Activated CD4-positive, alpha-beta T cell treated with anti-CD3 and anti-CD28 coated beads, Interleukin-2, amount 10 ng/mL, durations not matched to agents 7 days and 5 days (primary cell): ENCODE measurements at regions not wholly inside any gene's neighbourhood (a gene's known extent, or its start where the extent isn't known, plus 50 kb on each side); places are given as distances from the start of the nearest gene placed in this dataset.
"Not testable (repeated sequence)": the region's sequence is repeated elsewhere in the genome, so short reads cannot be mapped to it uniquely, and the experiment has no call there.

Experiments used
- CTCF ChIA-PET: fragments of 350-600 bp; sonication (Branson Sonifier 250); formaldehyde crosslinking; loops from one replicate; lab custom pipeline; 2021; ENCODE audit warnings: antibody characterized with exemption; lab: Charles Lee
- POLR2A ChIA-PET: fragments of 350-600 bp; sonication (Branson Sonifier 250); formaldehyde crosslinking; loops from one replicate; lab custom pipeline; 2021; ENCODE audit warnings: antibody characterized with exemption; lab: Charles Lee
- DNase-seq: peaks from one replicate; pipeline ENCODE4 v3.0.0-alpha.2; 2020
- H3K27ac Mint-ChIP-seq: one replicate; pipeline ENCODE4 v1.8.0; 2021; ENCODE audit warnings: mild to moderate bottlenecking, moderate library complexity, mixed read lengths
- H3K27me3 Mint-ChIP-seq: one replicate; pipeline ENCODE4 v1.8.0; 2021; ENCODE audit warnings: mixed read lengths
- H3K36me3 Mint-ChIP-seq: one replicate; pipeline ENCODE4 v1.8.0; 2021; ENCODE audit warnings: low read depth, mixed read lengths
- H3K4me1 Mint-ChIP-seq: one replicate; pipeline ENCODE4 v1.8.0; 2021; ENCODE audit warnings: mixed read lengths
- H3K4me3 Mint-ChIP-seq: one replicate; pipeline ENCODE4 v1.8.0; 2021; ENCODE audit warnings: mild to moderate bottlenecking, moderate library complexity, mixed read lengths
- H3K9me3 Mint-ChIP-seq: one replicate; pipeline ENCODE4 v1.8.0; 2021; ENCODE audit warnings: mixed read lengths

DNA sequence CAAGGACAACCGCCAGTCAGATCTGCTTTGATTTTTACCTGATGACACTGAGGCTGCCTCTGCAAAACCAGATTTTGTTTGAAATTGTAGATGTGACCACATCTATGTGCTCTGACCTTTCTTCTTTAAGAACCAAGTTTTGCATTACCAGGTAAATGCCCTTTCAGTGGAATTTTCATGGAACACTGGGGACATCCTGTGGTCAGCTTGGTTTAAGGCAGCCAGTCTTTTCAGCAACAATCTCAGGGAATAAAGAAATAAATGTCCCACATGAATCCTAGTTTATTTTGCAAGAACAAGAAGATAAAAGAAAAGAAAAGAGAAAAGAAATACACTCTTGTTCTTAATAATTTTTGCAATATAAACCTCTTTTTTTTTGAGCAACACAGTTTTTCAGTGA is 90.6 kb downstream of the POU3F3 start:
- Mint-ChIP-seq H3K9me3 (no peaks in the 10 kb centered on the region), H3K36me3 (no peaks in the 10 kb centered on the region), H3K4me1 (no peaks in the 10 kb centered on the region), H3K27ac (no peak overlapping the region), H3K4me3 (no peak overlapping the region), H3K27me3 (peaks cover 7% of the 10 kb centered on the region)
- no peak for DNase-seq
- ChIA-PET CTCF (no interaction called here), POLR2A (no interaction called here)

DNA sequence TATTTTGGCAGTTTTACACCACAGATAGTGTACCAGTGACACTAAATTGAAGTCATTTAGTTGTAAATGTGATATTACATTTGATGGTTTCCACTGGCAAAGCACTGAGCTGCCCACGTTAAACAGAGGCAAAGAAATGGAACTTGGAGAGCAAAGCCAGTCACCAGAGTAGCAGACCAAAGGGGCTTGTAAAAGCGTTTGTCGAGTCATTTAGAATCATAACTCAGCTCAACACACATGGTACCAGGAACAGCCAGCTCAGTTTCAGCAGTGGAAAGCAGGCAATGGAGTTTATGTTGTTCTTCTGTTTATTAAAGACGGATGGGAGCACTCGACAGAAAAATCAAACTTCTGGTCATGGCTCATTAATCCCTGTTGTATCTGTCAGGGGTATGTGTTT is 91.2 kb downstream of the POU3F3 start:
- Mint-ChIP-seq H3K36me3 (no peaks in the 10 kb centered on the region), H3K4me3 (no peak overlapping the region), H3K4me1 (no peaks in the 10 kb centered on the region), H3K27ac (no peak overlapping the region), H3K27me3 (peaks cover 7% of the 10 kb centered on the region), H3K9me3 (no peaks in the 10 kb centered on the region)
- ChIA-PET POLR2A (no interaction called here), CTCF (no interaction called here)
- no peak for DNase-seq

DNA sequence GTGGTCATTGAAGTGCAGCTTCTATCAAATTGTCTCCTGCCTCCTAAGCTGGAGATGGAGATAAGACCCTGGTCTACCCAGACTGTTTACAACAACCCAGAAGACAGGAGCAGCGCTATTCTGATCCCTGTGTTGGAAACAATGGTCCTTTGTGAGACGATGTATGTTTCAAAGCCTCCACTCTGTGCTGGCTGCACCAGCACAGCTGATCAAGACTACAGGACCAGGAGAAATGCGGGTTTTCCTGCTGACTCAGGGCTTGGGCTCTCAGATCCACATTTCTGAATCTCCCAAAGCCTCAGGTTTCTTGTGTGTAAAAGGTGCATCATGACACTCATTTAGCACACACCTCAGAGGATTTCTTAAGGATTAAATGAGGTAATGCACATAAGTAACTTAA is 92.0 kb downstream of the POU3F3 start:
- ChIA-PET POLR2A (no interaction called here), CTCF (no interaction called here)
- no peaks in the 10 kb centered on the region for H3K4me1 Mint-ChIP-seq
- no peaks in the 10 kb centered on the region for H3K36me3 Mint-ChIP-seq
- no peak overlapping the region for H3K27ac Mint-ChIP-seq
- peaks cover 9% of the 10 kb centered on the region for H3K27me3 Mint-ChIP-seq
- DNase-seq = no peak
- H3K9me3 Mint-ChIP-seq = no peaks in the 10 kb centered on the region
- no peak overlapping the region for H3K4me3 Mint-ChIP-seq

DNA sequence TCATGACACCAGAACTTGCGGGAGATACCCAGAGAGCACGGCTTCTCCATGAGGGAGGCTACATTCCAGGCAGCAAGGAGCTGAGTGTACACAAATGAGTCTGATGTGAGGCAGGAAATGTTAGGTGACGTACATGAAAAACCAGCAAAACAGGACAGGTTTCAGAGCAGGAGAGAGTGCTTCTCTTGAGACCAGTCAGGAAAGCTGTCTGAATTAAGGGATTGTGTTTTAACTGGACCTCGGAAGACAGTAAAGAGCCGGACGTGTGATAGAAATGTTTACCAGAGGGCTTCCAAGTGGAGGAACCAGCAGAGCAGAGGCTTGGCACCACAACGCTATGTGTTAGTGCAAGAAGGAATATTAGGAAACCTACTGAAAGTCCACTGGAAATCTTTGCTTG is 90.4 kb upstream of the MRPS9 start:
- H3K4me1 Mint-ChIP-seq, H3K9me3 Mint-ChIP-seq, DNase-seq, H3K27me3 Mint-ChIP-seq, H3K4me3 Mint-ChIP-seq, CTCF ChIA-PET, POLR2A ChIA-PET, H3K36me3 Mint-ChIP-seq, H3K27ac Mint-ChIP-seq: not testable (repeated sequence)

DNA sequence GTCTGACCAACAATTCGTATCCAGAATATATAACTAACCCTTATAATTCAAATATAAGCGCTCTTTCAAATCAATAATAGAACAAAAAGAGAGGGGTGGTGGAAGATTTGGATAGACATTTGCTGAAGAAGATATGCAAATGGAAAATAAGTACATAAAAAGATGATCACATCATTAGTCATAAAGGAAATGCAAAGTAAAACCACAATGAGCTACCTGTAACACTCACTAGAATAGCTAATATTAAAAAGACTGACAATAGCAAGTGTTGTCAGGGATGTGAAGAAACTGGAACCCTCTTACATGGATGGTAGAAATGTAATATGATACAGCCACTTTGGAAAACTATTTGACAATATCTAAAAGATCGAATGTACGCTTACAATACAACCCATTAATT is 84.9 kb upstream of the MRPS9 start:
- Mint-ChIP-seq H3K36me3 (no peaks in the 10 kb centered on the region), H3K4me3 (no peak overlapping the region), H3K27ac (no peak overlapping the region), H3K4me1 (no peaks in the 10 kb centered on the region), H3K27me3 (peaks cover 10% of the 10 kb centered on the region), H3K9me3 (no peaks in the 10 kb centered on the region)
- CTCF ChIA-PET = no interaction called here
- DNase-seq = no peak
- POLR2A ChIA-PET = no interaction called here

DNA sequence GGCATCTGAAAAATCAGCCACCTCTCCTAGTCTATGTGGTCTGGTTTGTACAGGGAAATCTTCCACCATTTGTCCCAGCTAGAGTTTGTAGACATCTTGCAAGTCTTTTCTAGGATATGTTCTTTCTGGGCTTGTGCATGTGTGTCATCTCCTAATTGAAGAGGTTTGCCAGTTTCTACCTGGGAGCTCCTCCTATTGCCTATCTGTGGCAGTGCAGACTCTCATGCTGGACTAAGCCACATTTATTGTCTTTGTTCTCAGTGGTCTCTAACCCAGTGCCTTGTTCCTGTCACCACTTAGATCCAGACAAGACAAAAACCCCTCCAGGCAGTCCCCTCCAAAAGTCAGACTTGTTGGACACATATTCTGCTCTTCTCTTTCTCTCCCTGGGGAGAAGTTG is 72.0 kb upstream of the MRPS9 start:
- CTCF ChIA-PET = interaction anchor here (0.6 to 1.0 kb wide), 2 partner anchors 14 to 350 kb away, joined by 3 read pairs; no protein-coding TSS in a partner anchor

DNA sequence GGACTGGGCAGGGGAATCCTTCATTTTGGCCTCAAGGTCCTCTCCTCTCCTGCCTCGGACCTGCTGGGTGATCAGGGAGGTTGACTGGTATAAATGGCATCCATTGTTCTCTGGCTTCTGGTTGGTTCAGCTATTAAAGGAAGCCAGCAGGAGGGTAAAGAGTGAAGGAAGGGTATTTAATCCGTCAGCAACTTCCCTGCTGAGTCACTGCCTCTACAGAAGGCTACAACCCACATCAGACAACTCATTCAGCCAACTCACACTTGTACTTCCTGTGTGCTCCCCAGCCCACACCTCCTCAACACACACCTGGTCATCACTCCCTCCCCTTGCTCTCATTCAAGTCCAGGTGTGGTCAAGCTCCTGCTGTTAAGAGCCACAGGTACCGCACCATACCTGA is 68.3 kb upstream of the MRPS9 start:
- no peak overlapping the region for H3K27ac Mint-ChIP-seq
- no peaks in the 10 kb centered on the region for H3K4me1 Mint-ChIP-seq
- POLR2A ChIA-PET = no interaction called here
- H3K27me3 Mint-ChIP-seq = no peaks in the 10 kb centered on the region
- H3K36me3 Mint-ChIP-seq = no peaks in the 10 kb centered on the region
- H3K9me3 Mint-ChIP-seq = peaks cover 3% of the 10 kb centered on the region
- CTCF ChIA-PET = no interaction called here
- no peak for DNase-seq
- no peak overlapping the region for H3K4me3 Mint-ChIP-seq

More for the DNA sequence above, 72.0 kb upstream of the MRPS9 start:
- peaks cover 1% of the 10 kb centered on the region for H3K9me3 Mint-ChIP-seq
- H3K36me3 Mint-ChIP-seq = no peaks in the 10 kb centered on the region
- H3K4me3 Mint-ChIP-seq = no peak overlapping the region
- DNase-seq = no peak
- H3K27me3 Mint-ChIP-seq = peaks cover 3% of the 10 kb centered on the region
- POLR2A ChIA-PET = no interaction called here
- no peaks in the 10 kb centered on the region for H3K4me1 Mint-ChIP-seq
- no peak overlapping the region for H3K27ac Mint-ChIP-seq

DNA sequence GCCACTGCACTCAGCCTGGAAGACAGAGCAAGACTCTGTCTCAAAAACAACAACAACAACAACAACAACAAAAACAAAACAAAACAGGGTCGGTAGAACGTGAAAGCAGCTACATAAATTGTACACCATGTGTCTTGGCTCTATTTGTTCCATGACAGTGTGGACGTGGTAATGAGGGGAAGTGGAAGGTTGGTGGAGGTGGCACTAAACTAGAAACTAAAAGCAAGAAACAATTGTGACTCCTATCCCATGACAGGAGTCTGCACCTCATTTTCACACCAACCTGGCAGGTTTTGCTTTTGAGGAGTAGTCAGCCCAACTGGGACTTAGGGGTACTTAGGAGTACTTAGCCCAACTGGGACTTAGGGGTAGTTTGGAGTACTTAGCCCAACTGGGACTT is 62.5 kb upstream of the MRPS9 start:
- Mint-ChIP-seq H3K9me3 (peaks cover 5% of the 10 kb centered on the region), H3K27me3 (no peaks in the 10 kb centered on the region), H3K4me3 (no peak overlapping the region), H3K27ac (no peak overlapping the region), H3K36me3 (no peaks in the 10 kb centered on the region), H3K4me1 (peaks cover 6% of the 10 kb centered on the region)
- ChIA-PET POLR2A (no interaction called here), CTCF (no interaction called here)
- no peak for DNase-seq

DNA sequence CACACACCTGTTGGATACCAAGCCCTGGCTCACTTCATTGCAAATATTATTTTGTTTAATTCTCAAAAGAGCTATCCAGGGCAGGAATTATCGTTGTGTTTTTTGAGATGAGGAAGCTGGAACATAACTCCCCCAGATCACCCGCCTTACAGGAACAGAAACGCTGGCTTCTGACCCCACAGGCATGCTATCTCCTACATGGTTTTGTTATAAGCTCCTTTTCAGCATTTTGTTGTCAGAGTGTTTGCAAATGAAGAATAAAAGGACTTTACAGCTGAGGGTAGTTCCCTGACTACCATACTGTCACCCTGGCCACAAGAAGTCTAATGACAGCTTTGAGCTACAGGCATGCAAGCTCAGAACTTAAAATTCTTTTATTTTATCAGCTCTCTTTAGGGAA is 62.0 kb upstream of the MRPS9 start:
- DNase-seq = no peak
- H3K27me3 Mint-ChIP-seq = no peaks in the 10 kb centered on the region
- no peak overlapping the region for H3K4me3 Mint-ChIP-seq
- H3K4me1 Mint-ChIP-seq = peaks cover 6% of the 10 kb centered on the region
- CTCF ChIA-PET = no interaction called here
- no peaks in the 10 kb centered on the region for H3K36me3 Mint-ChIP-seq
- H3K27ac Mint-ChIP-seq = no peak overlapping the region
- POLR2A ChIA-PET = no interaction called here
- peaks cover 5% of the 10 kb centered on the region for H3K9me3 Mint-ChIP-seq

DNA sequence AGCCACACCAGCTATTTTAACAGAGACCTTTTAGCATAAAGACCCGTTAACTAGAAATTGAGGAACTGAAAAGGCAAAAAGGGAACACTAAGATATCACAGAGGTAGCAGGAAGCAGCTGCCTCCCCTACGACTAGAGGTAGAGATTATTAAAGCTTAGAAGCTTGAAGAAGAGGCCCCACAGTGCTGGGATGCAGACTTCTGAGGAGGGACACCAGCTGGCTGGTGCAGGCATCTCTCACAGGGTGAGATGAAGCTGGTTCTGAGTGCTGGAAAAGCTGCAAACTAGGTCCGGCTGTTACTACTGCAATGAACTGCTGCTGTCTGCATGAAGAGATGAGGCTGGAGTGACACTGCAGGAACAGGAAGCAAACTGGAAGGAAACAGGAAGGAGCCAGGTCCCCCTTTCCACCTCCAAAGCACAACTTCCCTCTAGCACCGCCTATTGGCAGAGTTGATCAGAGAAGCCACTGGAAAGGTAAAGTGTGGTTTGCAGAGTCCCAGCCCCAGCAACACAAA is 61.2 kb upstream of the MRPS9 start:
- Mint-ChIP-seq H3K27ac (no peak overlapping the region), H3K27me3 (no peaks in the 10 kb centered on the region), H3K9me3 (peaks cover 5% of the 10 kb centered on the region), H3K4me3 (no peak overlapping the region), H3K4me1 (peaks cover 6% of the 10 kb centered on the region), H3K36me3 (no peaks in the 10 kb centered on the region)
- POLR2A ChIA-PET = no interaction called here
- DNase-seq = peak; percentile 20
- CTCF ChIA-PET = no interaction called here

DNA sequence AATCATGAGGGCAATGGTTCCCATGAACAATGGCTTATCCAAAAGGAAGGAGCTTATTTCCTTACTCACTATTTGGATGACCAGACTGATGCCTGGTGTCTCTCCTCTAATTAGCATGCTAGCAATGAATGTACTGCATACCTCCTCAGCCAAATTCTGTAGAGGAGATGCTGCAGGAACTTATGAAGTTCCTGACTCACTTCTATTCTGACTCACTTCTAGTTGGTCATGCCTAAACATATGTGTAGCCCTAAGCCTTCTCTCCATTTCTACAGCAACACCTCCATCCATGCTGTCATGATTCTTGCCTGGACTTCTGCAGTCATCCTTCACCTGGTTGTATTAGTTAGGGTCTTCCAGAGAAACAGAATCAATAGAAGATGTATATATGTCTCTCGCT is 59.9 kb upstream of the MRPS9 start:
- no peaks in the 10 kb centered on the region for H3K36me3 Mint-ChIP-seq
- DNase-seq = no peak
- peaks cover 5% of the 10 kb centered on the region for H3K9me3 Mint-ChIP-seq
- H3K27me3 Mint-ChIP-seq = no peaks in the 10 kb centered on the region
- peaks cover 6% of the 10 kb centered on the region for H3K4me1 Mint-ChIP-seq
- POLR2A ChIA-PET = no interaction called here
- H3K4me3 Mint-ChIP-seq = no peak overlapping the region
- CTCF ChIA-PET = no interaction called here
- no peak overlapping the region for H3K27ac Mint-ChIP-seq

DNA sequence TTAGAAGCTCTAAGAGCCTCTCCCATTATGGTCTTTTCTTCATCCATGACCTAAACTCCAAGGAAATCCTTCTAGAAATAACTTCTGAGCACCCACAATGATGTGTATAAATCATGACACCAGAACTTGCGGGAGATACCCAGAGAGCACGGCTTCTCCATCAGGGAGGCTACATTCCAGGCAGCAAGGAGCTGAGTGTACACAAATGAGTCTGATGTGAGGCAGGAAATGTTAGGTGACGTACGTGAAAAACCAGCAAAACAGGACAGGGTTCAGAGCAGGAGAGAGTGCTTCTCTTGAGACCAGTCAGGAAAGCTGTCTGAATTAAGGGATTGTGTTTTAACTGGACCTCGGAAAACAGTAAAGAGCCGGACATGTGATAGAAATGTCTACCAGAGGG is 58.1 kb upstream of the MRPS9 start:
- H3K9me3 Mint-ChIP-seq, H3K36me3 Mint-ChIP-seq, POLR2A ChIA-PET, H3K4me1 Mint-ChIP-seq, H3K27ac Mint-ChIP-seq, H3K27me3 Mint-ChIP-seq, DNase-seq, H3K4me3 Mint-ChIP-seq: not testable (repeated sequence)
- CTCF ChIA-PET = interaction anchor here (0.8 kb wide), 1 partner anchor 14 kb away, joined by 3 read pairs; no protein-coding TSS in a partner anchor

DNA sequence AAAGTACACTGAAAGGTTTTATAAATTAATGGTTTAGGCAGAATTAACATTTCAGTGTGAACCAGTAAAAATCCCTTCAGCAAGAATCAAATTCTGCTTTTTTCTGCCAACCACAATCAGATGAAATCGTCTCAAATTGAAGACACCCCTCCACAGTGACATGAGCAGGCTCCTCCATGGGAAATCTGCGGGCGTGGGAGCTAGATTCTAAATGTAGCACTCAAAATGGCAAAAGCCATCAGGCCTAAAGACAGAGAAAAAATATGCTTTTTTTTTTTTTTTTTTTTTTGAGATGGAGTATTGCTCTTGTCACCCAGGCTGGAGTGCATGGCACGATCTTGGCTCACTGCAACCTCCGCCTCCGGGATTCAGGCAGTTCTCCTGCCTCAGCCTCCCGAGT is 55.8 kb upstream of the MRPS9 start:
- POLR2A ChIA-PET = no interaction called here
- no peak overlapping the region for H3K4me3 Mint-ChIP-seq
- no peaks in the 10 kb centered on the region for H3K36me3 Mint-ChIP-seq

More for the DNA sequence above, 55.8 kb upstream of the MRPS9 start:
- no peak for DNase-seq
- CTCF ChIA-PET = no interaction called here
- Mint-ChIP-seq H3K27ac (no peak overlapping the region), H3K27me3 (peaks cover 3% of the 10 kb centered on the region), H3K9me3 (peaks cover 3% of the 10 kb centered on the region), H3K4me1 (no peaks in the 10 kb centered on the region)
